ENCODE measurements at regions not wholly inside any gene's neighbourhood (a gene's known extent, or its start where the extent isn't known, plus 50 kb on each side); places are given as distances from the start of the nearest gene placed in this dataset.

DNA sequence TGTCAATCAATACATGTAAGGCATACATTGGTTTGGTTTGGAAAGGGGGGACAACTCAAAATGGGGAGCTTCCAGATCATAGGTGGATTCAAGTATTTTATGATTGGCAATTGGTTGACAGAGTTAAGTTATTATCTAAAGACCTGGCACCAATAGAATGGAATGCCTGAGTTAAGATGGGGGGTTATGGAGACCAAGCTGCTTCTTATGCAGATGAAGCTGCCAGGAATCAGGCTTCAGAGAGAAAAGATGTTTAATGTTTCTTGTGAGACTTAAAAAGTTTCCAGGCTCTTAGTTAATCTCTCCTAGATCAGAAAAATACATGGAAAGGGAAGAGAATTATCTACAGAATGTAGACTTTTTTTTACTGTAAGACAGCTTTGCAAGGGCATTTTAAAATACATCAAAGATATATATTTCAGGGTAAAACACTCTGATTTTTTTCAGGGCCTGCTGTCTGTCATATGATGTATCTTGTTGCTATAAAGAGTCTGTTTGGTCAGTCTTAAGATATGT is 1343.2 kb upstream of the LRRTM1 start:
- FAIRE-seq (no peak), ATAC-seq (no peak), DNase-seq (ENCODE audit: extremely low read depth in 1 of 4, low spot score in 3 of 4) (no peak)
- Histone ChIP-seq H3K4me2 (ENCODE audit: insufficient read depth, low read length) (no peak overlapping the region), H3K27me3 (ENCODE audit: control insufficient read depth in 2 of 2, insufficient read depth in 2 of 2, low read length in 2 of 2) (no peaks in the 10 kb centered on the region), H3K36me3 (ENCODE audit: control insufficient read depth, insufficient read depth, low read length) (no peaks in the 10 kb centered on the region), H3K4me1 (replicated peaks in 1 of 2; ENCODE audit: control insufficient read depth in 2 of 2, insufficient read depth in 2 of 2, low read length in 2 of 2) (no peaks in the 10 kb centered on the region), H2AFZ (ENCODE audit: low read depth, low read length) (no peak overlapping the region), H3K27ac (ENCODE audit: extremely low read depth, low read depth, low read length) (no peak overlapping the region), H3K9me1 (ENCODE audit: control insufficient read depth, insufficient read depth, low read length) (no peaks in the 10 kb centered on the region), H3K4me3 (no peak overlapping the region), H3K9ac (ENCODE audit: insufficient read depth in 1 of 2, low read depth in 2 of 2, low read length in 2 of 2) (no peak overlapping the region), H3K79me2 (ENCODE audit: control insufficient read depth, insufficient read depth, low read length) (no peaks in the 10 kb centered on the region), H4K20me1 (replicated peaks; ENCODE audit: control insufficient read depth, insufficient read depth, low read length) (no peaks in the 10 kb centered on the region), H3K9me3 (replicated peaks; ENCODE audit: control insufficient read depth, insufficient read depth, low read depth, low read length) (no peaks in the 10 kb centered on the region; the same call in 1 of the 2 replicates)
- in situ Hi-C loops (cut with MboI) = no loop called here
- ChIA-PET CTCF (ENCODE audit: low intra/inter-chr PET ratio) (no interaction called here), POLR2A (no interaction called here)
- intact Hi-C loops (cut with micrococcal nuclease) = no loop called here
- TF ChIP-seq ZFP36 (IDR thresholded peaks at IDR 0.05; ENCODE audit: low read depth, low read length, partially characterized antibody) (no peak), ZZZ3 (IDR thresholded peaks at IDR 0.05) (no peak), TGIF2 (CRISPR knock-in tag; IDR thresholded peaks at IDR 0.05) (no peak), CREBBP (IDR thresholded peaks at IDR 0.05; ENCODE audit: low read depth, low read length) (no peak), SMARCA4 (IDR thresholded peaks at IDR 0.05) (no peak), FOXP1 (CRISPR knock-in tag; IDR thresholded peaks at IDR 0.05) (no peak), NEUROD1 (IDR thresholded peaks at IDR 0.05; ENCODE audit: borderline replicate concordance, low read depth, low read length, partially characterized antibody) (no peak), ZNF232 (CRISPR knock-in tag; IDR thresholded peaks at IDR 0.05) (no peak), PHF21A (IDR thresholded peaks at IDR 0.05; ENCODE audit: borderline replicate concordance, low read depth) (no peak), CHD2 (IDR thresholded peaks at IDR 0.05; ENCODE audit: low read depth, low read length) (no peak)
- TF ChIP-seq, protein P1, sequence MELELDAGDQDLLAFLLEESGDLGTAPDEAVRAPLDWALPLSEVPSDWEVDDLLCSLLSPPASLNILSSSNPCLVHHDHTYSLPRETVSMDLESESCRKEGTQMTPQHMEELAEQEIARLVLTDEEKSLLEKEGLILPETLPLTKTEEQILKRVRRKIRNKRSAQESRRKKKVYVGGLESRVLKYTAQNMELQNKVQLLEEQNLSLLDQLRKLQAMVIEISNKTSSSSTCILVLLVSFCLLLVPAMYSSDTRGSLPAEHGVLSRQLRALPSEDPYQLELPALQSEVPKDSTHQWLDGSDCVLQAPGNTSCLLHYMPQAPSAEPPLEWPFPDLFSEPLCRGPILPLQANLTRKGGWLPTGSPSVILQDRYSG (tag; conservative IDR thresholded peaks at IDR 0.05; ENCODE audit: low read depth) = no peak
- TF ChIP-seq, protein P2, sequence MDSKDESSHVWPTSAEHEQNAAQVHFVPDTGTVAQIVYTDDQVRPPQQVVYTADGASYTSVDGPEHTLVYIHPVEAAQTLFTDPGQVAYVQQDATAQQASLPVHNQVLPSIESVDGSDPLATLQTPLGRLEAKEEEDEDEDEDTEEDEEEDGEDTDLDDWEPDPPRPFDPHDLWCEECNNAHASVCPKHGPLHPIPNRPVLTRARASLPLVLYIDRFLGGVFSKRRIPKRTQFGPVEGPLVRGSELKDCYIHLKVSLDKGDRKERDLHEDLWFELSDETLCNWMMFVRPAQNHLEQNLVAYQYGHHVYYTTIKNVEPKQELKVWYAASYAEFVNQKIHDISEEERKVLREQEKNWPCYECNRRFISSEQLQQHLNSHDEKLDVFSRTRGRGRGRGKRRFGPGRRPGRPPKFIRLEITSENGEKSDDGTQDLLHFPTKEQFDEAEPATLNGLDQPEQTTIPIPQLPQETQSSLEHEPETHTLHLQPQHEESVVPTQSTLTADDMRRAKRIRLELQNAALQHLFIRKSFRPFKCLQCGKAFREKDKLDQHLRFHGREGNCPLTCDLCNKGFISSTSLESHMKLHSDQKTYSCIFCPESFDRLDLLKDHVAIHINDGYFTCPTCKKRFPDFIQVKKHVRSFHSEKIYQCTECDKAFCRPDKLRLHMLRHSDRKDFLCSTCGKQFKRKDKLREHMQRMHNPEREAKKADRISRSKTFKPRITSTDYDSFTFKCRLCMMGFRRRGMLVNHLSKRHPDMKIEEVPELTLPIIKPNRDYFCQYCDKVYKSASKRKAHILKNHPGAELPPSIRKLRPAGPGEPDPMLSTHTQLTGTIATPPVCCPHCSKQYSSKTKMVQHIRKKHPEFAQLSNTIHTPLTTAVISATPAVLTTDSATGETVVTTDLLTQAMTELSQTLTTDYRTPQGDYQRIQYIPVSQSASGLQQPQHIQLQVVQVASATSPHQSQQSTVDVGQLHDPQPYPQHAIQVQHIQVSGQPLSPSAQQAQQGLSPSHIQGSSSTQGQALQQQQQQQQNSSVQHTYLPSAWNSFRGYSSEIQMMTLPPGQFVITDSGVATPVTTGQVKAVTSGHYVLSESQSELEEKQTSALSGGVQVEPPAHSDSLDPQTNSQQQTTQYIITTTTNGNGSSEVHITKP (IDR thresholded peaks at IDR 0.05; ENCODE audit: partially characterized antibody) = no peak
- TF ChIP-seq, protein P3, sequence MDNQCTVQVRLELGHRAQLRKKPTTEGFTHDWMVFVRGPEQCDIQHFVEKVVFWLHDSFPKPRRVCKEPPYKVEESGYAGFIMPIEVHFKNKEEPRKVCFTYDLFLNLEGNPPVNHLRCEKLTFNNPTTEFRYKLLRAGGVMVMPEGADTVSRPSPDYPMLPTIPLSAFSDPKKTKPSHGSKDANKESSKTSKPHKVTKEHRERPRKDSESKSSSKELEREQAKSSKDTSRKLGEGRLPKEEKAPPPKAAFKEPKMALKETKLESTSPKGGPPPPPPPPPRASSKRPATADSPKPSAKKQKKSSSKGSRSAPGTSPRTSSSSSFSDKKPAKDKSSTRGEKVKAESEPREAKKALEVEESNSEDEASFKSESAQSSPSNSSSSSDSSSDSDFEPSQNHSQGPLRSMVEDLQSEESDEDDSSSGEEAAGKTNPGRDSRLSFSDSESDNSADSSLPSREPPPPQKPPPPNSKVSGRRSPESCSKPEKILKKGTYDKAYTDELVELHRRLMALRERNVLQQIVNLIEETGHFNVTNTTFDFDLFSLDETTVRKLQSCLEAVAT (IDR thresholded peaks at IDR 0.05) = no peak
- TF ChIP-seq, protein P4, sequence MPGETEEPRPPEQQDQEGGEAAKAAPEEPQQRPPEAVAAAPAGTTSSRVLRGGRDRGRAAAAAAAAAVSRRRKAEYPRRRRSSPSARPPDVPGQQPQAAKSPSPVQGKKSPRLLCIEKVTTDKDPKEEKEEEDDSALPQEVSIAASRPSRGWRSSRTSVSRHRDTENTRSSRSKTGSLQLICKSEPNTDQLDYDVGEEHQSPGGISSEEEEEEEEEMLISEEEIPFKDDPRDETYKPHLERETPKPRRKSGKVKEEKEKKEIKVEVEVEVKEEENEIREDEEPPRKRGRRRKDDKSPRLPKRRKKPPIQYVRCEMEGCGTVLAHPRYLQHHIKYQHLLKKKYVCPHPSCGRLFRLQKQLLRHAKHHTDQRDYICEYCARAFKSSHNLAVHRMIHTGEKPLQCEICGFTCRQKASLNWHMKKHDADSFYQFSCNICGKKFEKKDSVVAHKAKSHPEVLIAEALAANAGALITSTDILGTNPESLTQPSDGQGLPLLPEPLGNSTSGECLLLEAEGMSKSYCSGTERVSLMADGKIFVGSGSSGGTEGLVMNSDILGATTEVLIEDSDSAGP (CRISPR knock-in tag; IDR thresholded peaks at IDR 0.05) = no peak
- TF ChIP-seq, protein P5, sequence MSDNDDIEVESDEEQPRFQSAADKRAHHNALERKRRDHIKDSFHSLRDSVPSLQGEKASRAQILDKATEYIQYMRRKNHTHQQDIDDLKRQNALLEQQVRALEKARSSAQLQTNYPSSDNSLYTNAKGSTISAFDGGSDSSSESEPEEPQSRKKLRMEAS (CRISPR knock-in tag; IDR thresholded peaks at IDR 0.05) = no peak
- BruUV-seq (replicated peaks) = no TSS peak
